PC-9 (cell line): ENCODE measurements at regions not wholly inside any gene's neighbourhood (a gene's known extent, or its start where the extent isn't known, plus 50 kb on each side); places are given as distances from the start of the nearest gene placed in this dataset.

Experiments
- BruUV-seq: library from RNA; stranded (reverse); fragments of 400-500 nt; replicated peaks from 2 replicates; lab custom pipeline; 2021; lab: Mats Ljungman, UMichigan
- CTCF ChIA-PET: fragments of 300-600 bp; sonication (Branson Sonifier 250); formaldehyde crosslinking; loops from one replicate; lab custom pipeline; 2022; ENCODE audit warnings: antibody characterized with exemption; lab: Charles Lee
- POLR2A ChIA-PET: fragments of 300-600 bp; sonication (Branson Sonifier 250); formaldehyde crosslinking; loops from one replicate; lab custom pipeline; 2022; ENCODE audit warnings: antibody characterized with exemption; ENCODE audit not compliant: unreplicated experiment; lab: Charles Lee
- DNase-seq, 2 experiments: peaks; one replicate each; pipeline versions ENCODE4 v3.0.0 to v3.0.0-alpha.2; 2015 to 2022; ENCODE audit warnings: mixed read lengths in 1 of 2
- H2AFZ ChIP-seq: fragments of 200-600 bp; sonication (generic); 2 replicates; pipeline ENCODE4 v1.8.1; 2017; ENCODE audit warnings: antibody characterized with exemption
- H3F3A ChIP-seq: fragments of 200-600 bp; sonication (generic); 2 replicates; pipeline ENCODE4 v1.8.1; 2017; ENCODE audit warnings: antibody characterized with exemption, mild to moderate bottlenecking, low read depth; ENCODE audit not compliant: insufficient read depth
- H3K27ac ChIP-seq: fragments of 200-600 bp; sonication (generic); 2 replicates; pipeline ENCODE4 v1.6.1; 2016; ENCODE audit warnings: mixed run types
- H3K27me3 ChIP-seq: fragments of 200-600 bp; sonication (generic); 2 replicates; pipeline ENCODE4 v1.6.1; 2016; ENCODE audit warnings: low read depth, mixed run types; ENCODE audit not compliant: insufficient read depth
- H3K36me3 ChIP-seq: fragments of 200-600 bp; sonication (generic); 2 replicates; pipeline ENCODE4 v1.6.1; 2016; ENCODE audit warnings: low read depth, mixed run types
- H3K4me1 ChIP-seq: fragments of 200-600 bp; sonication (generic); replicated peaks from 2 replicates; pipeline ENCODE4 v1.6.1; 2016; ENCODE audit warnings: mixed run types; ENCODE audit not compliant: insufficient read depth
- H3K4me2 ChIP-seq: fragments of 200-600 bp; sonication (generic); 2 replicates; pipeline ENCODE4 v1.6.1; 2017; ENCODE audit warnings: mixed run types
- H3K4me3 ChIP-seq: fragments of 200-600 bp; sonication (generic); 2 replicates; pipeline ENCODE4 v1.6.1; 2016; ENCODE audit warnings: mixed run types
- H3K79me2 ChIP-seq: fragments of 200-600 bp; sonication (generic); 2 replicates; pipeline ENCODE4 v1.6.1; 2017; ENCODE audit warnings: low read depth, mixed run types
- H3K9me2 ChIP-seq: fragments of 200-600 bp; sonication (generic); 2 replicates; pipeline ENCODE4 v1.8.1; 2017; ENCODE audit warnings: mild to moderate bottlenecking; ENCODE audit not compliant: insufficient read depth
- H3K9me3 ChIP-seq: fragments of 200-600 bp; sonication (generic); 2 replicates; pipeline ENCODE4 v1.8.1; 2016; ENCODE audit warnings: low read depth; ENCODE audit not compliant: insufficient read depth
- H4K20me1 ChIP-seq: fragments of 200-600 bp; sonication (generic); 2 replicates; pipeline ENCODE4 v1.8.1; 2017; ENCODE audit not compliant: insufficient read depth
- EZH2 ChIP-seq: fragments of 200-600 bp; sonication (generic); IDR thresholded peaks from 2 replicates; pipeline ENCODE4 v1.8.0; 2017; ENCODE audit warnings: antibody characterized with exemption, low read depth
- intact Hi-C: fragments of 100-400 bp; cut with micrococcal nuclease; formaldehyde crosslinking; loops from one replicate; pipeline ENCODE4 v1.10.0; 2022; ENCODE audit not compliant: unreplicated experiment
- TF ChIP-seq, protein P1 (sequence below): fragments of 200-600 bp; sonication (generic); conservative IDR thresholded peaks from 2 replicates; pipeline ENCODE4 v1.6.1; 2017; ENCODE audit warnings: mixed run types, antibody characterized with exemption, mild to moderate bottlenecking, moderate library complexity

DNA sequence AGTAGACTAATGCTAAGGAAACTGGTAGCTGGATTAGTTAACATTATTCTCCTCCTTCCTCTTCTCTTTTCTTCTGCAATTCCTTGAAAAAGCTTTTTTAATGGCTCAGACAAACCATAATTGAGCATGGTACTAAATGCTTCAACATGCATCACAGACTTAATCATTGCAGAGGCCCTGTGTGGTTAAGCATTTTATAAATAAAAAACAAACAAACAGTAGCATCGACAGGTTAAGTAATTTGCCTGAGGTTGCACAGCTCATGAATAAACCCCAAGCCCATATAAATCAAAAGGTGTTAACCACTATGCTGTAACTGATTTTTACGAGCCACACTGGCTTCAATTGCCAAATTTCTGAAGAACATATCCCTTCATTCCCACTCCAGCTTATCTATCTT, 462.1 kb downstream of the LMO4 start:
- no peaks in the 10 kb centered on the region for H3K9me3 ChIP-seq
- H3K4me1 ChIP-seq = peaks cover 16% of the 10 kb centered on the region
- H3K4me2 ChIP-seq = no peak overlapping the region
- no peaks in the 10 kb centered on the region for H3K36me3 ChIP-seq
- no peaks in the 10 kb centered on the region for H4K20me1 ChIP-seq
- H2AFZ ChIP-seq = no peak overlapping the region
- CTCF ChIA-PET = no interaction called here
- POLR2A ChIA-PET = no interaction called here
- intact Hi-C loops = loop anchor here (10.0 kb wide), 2 partner anchors 134 to 394 kb away; no protein-coding TSS in a partner anchor
- BruUV-seq = no TSS peak
- no peak overlapping the region for H3K27ac ChIP-seq
- H3K27me3 ChIP-seq = no peaks in the 10 kb centered on the region
- H3K4me3 ChIP-seq = no peak overlapping the region
- H3F3A ChIP-seq = peaks cover 15% of the 10 kb centered on the region
- H3K79me2 ChIP-seq = no peaks in the 10 kb centered on the region
- no peaks in the 10 kb centered on the region for H3K9me2 ChIP-seq
- no peak for DNase-seq
- TF ChIP-seq, protein P1, sequence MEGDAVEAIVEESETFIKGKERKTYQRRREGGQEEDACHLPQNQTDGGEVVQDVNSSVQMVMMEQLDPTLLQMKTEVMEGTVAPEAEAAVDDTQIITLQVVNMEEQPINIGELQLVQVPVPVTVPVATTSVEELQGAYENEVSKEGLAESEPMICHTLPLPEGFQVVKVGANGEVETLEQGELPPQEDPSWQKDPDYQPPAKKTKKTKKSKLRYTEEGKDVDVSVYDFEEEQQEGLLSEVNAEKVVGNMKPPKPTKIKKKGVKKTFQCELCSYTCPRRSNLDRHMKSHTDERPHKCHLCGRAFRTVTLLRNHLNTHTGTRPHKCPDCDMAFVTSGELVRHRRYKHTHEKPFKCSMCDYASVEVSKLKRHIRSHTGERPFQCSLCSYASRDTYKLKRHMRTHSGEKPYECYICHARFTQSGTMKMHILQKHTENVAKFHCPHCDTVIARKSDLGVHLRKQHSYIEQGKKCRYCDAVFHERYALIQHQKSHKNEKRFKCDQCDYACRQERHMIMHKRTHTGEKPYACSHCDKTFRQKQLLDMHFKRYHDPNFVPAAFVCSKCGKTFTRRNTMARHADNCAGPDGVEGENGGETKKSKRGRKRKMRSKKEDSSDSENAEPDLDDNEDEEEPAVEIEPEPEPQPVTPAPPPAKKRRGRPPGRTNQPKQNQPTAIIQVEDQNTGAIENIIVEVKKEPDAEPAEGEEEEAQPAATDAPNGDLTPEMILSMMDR = no peak
- TF ChIP-seq EZH2 = no peak

DNA sequence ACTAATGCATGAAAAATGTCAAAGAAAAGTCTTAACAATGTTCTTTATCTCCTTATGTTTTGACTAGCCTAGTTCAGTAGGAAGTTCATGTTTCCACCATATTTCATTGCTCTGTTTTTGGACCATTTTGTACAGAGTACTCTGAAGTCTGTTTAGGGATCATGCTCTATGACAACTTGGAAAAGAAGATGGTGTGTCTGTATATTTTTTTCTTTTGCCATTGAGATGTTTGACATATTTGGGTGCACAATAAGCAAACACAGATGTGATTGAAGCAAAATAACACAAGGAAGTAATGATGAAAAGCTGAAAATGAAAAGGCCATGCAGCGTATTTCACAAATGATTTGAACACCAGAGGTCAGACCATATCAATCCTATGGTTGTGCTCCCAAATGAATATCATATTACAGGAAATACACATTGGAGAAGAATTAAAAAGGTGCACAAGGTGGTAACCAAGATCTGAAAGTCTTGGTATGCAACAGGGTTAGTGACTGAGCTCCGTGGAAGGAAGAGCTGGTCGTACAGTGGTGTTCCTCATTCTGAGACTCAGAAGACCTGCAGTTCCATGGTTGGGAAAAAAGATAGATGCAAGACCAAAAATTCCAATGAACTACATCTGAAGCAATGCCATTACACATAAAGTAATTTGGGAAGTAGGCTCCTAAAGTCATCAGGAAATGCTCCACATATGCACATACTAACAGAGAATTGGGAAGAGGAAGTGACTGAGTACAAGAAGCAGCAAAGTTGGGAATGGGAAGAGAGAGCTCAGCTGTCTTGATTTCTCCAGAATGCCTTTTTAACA, 463.5 kb downstream of the LMO4 start:
- Histone ChIP-seq H3K27me3 (no peaks in the 10 kb centered on the region), H3K27ac (no peak overlapping the region), H3K4me3 (no peak overlapping the region), H3K79me2 (no peaks in the 10 kb centered on the region), H3K36me3 (no peaks in the 10 kb centered on the region), H3K9me2 (no peaks in the 10 kb centered on the region), H3K4me1 (peaks cover 20% of the 10 kb centered on the region), H2AFZ (no peak overlapping the region), H3F3A (peaks cover 15% of the 10 kb centered on the region), H4K20me1 (no peaks in the 10 kb centered on the region), H3K4me2 (no peak overlapping the region), H3K9me3 (no peaks in the 10 kb centered on the region)
- intact Hi-C loops = loop anchor here (1.0 to 10.0 kb wide), 5 partner anchors 133 to 511 kb away; no protein-coding TSS in a partner anchor
- BruUV-seq = no TSS peak
- ChIA-PET POLR2A (no interaction called here), CTCF (interaction anchor here (0.8 kb wide), 1 partner anchor 161 kb away, joined by 3 read pairs; no protein-coding TSS in a partner anchor)
- TF ChIP-seq, protein P1 = no peak
- no peak for TF ChIP-seq EZH2
- DNase-seq = no peak

DNA sequence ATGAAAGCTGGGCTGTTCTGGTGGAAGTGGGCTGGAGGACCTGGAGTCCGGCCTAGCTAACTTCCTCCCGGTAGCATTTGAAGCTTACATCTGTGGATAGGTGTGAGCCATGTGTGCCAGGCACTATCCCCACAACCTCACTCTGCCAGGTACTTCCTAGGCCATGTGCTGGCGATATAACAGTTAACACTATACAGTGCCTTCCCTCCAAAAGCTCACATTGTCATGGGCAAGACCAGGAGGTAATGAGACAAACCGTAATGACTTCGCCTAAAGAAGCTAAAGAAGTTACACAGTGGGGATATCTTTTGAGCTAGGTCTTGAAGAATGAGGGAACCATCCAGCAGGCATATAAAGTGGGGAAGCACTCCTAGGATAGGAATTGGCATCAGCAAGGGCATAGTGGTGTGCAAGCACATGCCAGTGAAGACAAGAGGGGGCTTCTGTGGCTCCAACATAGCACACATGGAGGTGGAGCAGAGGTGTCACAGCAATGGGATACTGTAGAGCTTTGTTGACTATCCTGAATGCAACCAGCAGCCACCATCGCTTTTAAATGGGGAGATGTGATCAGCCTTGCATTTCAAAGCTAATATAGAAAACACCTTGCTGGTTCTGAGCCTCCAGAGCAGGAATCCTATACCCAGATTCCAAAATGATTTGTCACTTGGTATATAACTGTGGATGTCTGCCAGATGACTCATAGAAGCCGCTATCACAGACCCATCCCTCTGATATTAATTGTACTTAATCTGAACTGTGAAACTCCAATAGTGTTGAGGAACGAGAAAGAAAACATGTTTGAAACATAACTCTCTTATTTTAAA, 466.3 kb downstream of the LMO4 start:
- no peak for TF ChIP-seq EZH2
- TF ChIP-seq, protein P1 = no peak
- H3F3A ChIP-seq = peaks cover 15% of the 10 kb centered on the region
- peak overlapping the region; percentile 38 for H3K27ac ChIP-seq
- no peak overlapping the region for H2AFZ ChIP-seq
- no peaks in the 10 kb centered on the region for H4K20me1 ChIP-seq
- peaks cover 20% of the 10 kb centered on the region for H3K4me1 ChIP-seq
- intact Hi-C loops = loop anchor here (10.0 kb wide), 2 partner anchors 130 to 390 kb away; no protein-coding TSS in a partner anchor
- no peaks in the 10 kb centered on the region for H3K9me3 ChIP-seq
- no TSS peak for BruUV-seq
- DNase-seq = peak; percentile 54 to 93
- H3K79me2 ChIP-seq = no peaks in the 10 kb centered on the region
- ChIA-PET POLR2A (interaction anchor here (0.9 kb wide), 1 partner anchor 11 kb away, joined by 5 read pairs; no protein-coding TSS in a partner anchor), CTCF (interaction anchor here (1.2 kb wide), 1 partner anchor 159 kb away, joined by 4 read pairs; no protein-coding TSS in a partner anchor)
- H3K9me2 ChIP-seq = no peaks in the 10 kb centered on the region
- H3K4me2 ChIP-seq = peak overlapping the region; percentile 44
- no peak overlapping the region for H3K4me3 ChIP-seq
- no peaks in the 10 kb centered on the region for H3K27me3 ChIP-seq
- no peaks in the 10 kb centered on the region for H3K36me3 ChIP-seq
